ENCODE measurements at regions not wholly inside any gene's neighbourhood (a gene's known extent, or its start where the extent isn't known, plus 50 kb on each side); places are given as distances from the start of the nearest gene placed in this dataset.
A peak's percentile ranks its signal among the peaks of the same experiment; 100 is the strongest.
"Not testable (repeated sequence)": the region's sequence is repeated elsewhere in the genome, so short reads cannot be mapped to it uniquely, and the experiment has no call there.

DNA sequence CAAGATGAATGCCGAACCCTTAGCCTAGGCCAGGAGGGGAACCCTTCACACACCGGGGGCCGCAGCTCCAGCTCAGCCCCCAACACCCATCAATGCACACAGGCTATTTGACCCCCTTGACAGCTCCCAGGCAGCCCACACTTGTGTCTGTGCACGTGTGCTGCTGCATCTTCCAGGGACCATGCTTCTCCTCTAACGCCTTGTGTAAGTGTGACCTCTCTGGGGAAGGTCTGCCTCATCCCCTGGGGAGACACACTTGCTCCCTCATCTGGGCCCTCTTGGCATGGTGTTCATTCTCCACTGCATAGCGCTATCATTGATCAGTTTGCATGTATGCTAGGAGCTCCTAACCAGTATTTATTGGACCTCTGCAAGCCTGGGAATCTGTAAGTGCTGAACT is 120.0 kb upstream of the FHL2 start:
- ATAC-seq (ENCODE audit: low read depth in 2 of 2): no peak
- no peaks in the 10 kb centered on the region for H3K4me1 ChIP-seq (ENCODE audit: control insufficient read depth, insufficient read depth, low read length, poor library complexity, severe bottlenecking)
- no peaks in the 10 kb centered on the region for H3K9me3 Mint-ChIP-seq
- no peak overlapping the region for H3K4me3 ChIP-seq (ENCODE audit: low read depth, low read length)
- H3K4me1 Mint-ChIP-seq: no peaks in the 10 kb centered on the region
- peak overlapping the region in 1 of 4 donors; percentile 26 for H3K4me3 Mint-ChIP-seq
- DNase-seq: no peak
- H3K27me3 Mint-ChIP-seq: peaks cover 5% of the 10 kb centered on the region
- no peak overlapping the region for H3K27ac Mint-ChIP-seq
- no peaks in the 10 kb centered on the region for H3K36me3 ChIP-seq (ENCODE audit: control insufficient read depth, insufficient read depth, low read length)
- no peaks in the 10 kb centered on the region for H3K9me3 ChIP-seq (ENCODE audit: control insufficient read depth in 2 of 2, low read length in 2 of 2)
- H3K27ac ChIP-seq (ENCODE audit: insufficient read depth, low read length, poor library complexity, severe bottlenecking): no peak overlapping the region
- H3K27me3 ChIP-seq (ENCODE audit: control insufficient read depth, insufficient read depth, low read length): peaks cover 6% of the 10 kb centered on the region
- H3K36me3 Mint-ChIP-seq: no peaks in the 10 kb centered on the region

DNA sequence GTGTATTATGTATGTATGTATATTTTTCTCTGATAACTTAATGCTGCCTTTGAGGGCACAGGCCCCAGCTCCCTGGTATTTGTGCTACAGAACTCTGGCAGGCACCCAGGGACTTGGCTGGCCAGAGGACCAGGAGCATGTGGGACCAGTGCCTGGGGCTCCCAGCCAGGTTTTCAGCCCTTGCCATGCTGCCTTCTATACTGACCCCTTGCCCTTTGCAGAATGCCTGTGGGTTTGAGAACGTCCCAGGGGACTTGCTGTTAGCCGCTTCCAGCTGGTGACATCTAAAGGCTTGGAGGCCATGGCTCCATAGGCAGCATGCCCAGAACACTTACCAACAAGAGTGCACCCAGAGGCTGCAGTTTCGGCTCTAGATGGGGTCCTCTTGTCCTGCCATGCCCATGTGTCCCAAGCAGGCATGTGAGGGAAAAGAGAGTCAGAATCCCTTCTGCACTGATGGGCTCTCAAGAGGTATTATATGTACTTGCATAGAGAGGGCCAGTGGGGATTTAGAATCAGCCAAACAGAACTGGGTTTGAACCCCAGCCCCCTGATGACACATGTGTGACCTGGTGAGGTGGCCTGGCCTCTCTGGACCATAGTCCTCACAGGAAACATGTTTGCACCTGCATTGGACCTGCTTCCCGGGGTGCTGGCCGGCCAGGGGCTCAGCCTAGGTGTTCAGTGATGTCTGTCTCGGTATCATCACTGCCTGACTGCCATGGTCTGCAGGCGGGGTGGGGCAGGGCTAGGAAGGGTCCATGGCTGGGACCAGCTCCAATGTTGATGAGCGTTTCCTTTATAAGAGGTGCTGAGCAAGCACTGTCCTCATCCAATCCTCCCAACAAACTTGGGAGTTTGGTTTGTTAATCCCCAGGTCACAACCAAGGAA is 119.2 kb upstream of the FHL2 start:
- no peak for DNase-seq
- Histone ChIP-seq H3K4me3 (ENCODE audit: low read depth, low read length) (no peak overlapping the region), H3K36me3 (ENCODE audit: control insufficient read depth, insufficient read depth, low read length) (no peaks in the 10 kb centered on the region), H3K9me3 (ENCODE audit: control insufficient read depth in 2 of 2, low read length in 2 of 2) (no peaks in the 10 kb centered on the region), H3K27me3 (ENCODE audit: control insufficient read depth, insufficient read depth, low read length) (peaks cover 8% of the 10 kb centered on the region), H3K27ac (ENCODE audit: insufficient read depth, low read length, poor library complexity, severe bottlenecking) (no peak overlapping the region), H3K4me1 (ENCODE audit: control insufficient read depth, insufficient read depth, low read length, poor library complexity, severe bottlenecking) (no peaks in the 10 kb centered on the region)
- Mint-ChIP-seq H3K4me1 (no peaks in the 10 kb centered on the region), H3K27ac (no peak overlapping the region), H3K36me3 (no peaks in the 10 kb centered on the region), H3K4me3 (no peak overlapping the region), H3K27me3 (peaks cover 10% of the 10 kb centered on the region), H3K9me3 (no peaks in the 10 kb centered on the region)
- ATAC-seq (ENCODE audit: low read depth in 2 of 2): peak in 1 of 2 donors; percentile 18

- H3K9me3 ChIP-seq (ENCODE audit: control insufficient read depth in 2 of 2, low read length in 2 of 2): no peaks in the 10 kb centered on the region
- Mint-ChIP-seq H3K27me3 (peaks cover 11% of the 10 kb centered on the region), H3K4me3 (no peak overlapping the region), H3K36me3 (no peaks in the 10 kb centered on the region), H3K9me3 (no peaks in the 10 kb centered on the region), H3K4me1 (no peaks in the 10 kb centered on the region), H3K27ac (peak overlapping the region in 1 of 3 donors; percentile 47)
- ATAC-seq (ENCODE audit: low read depth in 2 of 2) (no peak), DNase-seq (no peak)
- no peaks in the 10 kb centered on the region for H3K4me1 ChIP-seq (ENCODE audit: control insufficient read depth, insufficient read depth, low read length, poor library complexity, severe bottlenecking)
- H3K36me3 ChIP-seq (ENCODE audit: control insufficient read depth, insufficient read depth, low read length): no peaks in the 10 kb centered on the region
- peaks cover 11% of the 10 kb centered on the region for H3K27me3 ChIP-seq (ENCODE audit: control insufficient read depth, insufficient read depth, low read length)
- no peak overlapping the region for H3K4me3 ChIP-seq (ENCODE audit: low read depth, low read length)
- H3K27ac ChIP-seq (ENCODE audit: insufficient read depth, low read length, poor library complexity, severe bottlenecking): no peak overlapping the region
Measured at GRCh38 chr2:105515581-105516415, 116.9 kb upstream of the FHL2 start.

- Mint-ChIP-seq H3K4me1 (no peaks in the 10 kb centered on the region), H3K27me3 (peaks cover 11% of the 10 kb centered on the region), H3K9me3 (no peaks in the 10 kb centered on the region), H3K36me3 (no peaks in the 10 kb centered on the region), H3K27ac (peak overlapping the region in 1 of 3 donors; percentile 34), H3K4me3 (no peak overlapping the region)
- H3K4me3 ChIP-seq (ENCODE audit: low read depth, low read length): no peak overlapping the region
- no peak overlapping the region for H3K27ac ChIP-seq (ENCODE audit: insufficient read depth, low read length, poor library complexity, severe bottlenecking)
- H3K36me3 ChIP-seq (ENCODE audit: control insufficient read depth, insufficient read depth, low read length): no peaks in the 10 kb centered on the region
- peaks cover 9% of the 10 kb centered on the region for H3K27me3 ChIP-seq (ENCODE audit: control insufficient read depth, insufficient read depth, low read length)
- no peaks in the 10 kb centered on the region for H3K9me3 ChIP-seq (ENCODE audit: control insufficient read depth in 2 of 2, low read length in 2 of 2)
- ATAC-seq (ENCODE audit: low read depth in 2 of 2) (no peak), DNase-seq (no peak)
- no peaks in the 10 kb centered on the region for H3K4me1 ChIP-seq (ENCODE audit: control insufficient read depth, insufficient read depth, low read length, poor library complexity, severe bottlenecking)
Measured at GRCh38 chr2:105514576-105514975, 115.7 kb upstream of the FHL2 start.

DNA sequence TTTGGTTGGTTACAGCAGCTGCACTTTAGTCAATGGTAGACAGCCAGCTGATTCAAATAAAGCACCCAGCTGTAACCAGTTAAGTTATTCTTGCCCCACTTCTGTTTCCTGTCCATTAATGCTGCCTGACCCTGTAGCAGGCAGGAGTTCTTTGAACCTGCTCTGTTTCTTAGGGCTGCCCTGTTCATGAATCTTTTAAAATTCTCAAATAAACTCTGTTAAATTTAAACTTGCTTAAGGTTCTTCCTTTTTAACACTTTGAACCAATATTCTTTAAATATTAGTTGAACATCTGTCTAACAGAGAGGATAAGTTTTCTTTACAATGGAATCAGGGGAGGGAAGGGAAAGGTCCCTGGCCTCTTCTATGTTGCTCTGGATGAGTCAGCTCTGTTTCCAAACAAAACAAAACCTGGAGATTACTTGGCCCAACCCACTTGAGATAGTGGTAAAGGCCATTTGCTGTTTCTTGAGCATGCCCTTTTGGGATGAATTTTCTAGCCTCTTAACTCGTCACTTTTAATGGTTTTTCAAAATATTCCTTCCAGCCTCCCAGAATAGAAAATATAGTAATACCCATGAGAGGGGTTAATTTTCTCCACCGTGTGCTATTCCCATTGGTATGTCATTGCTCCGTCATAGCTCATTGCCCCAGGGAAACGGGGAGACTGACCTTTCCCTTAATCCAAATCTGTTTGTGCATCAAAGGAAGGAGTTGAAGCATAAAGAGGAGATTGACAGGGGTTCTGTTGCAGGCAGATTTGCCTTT is 112.1 kb upstream of the FHL2 start:
- Histone ChIP-seq H3K9me3 (ENCODE audit: control insufficient read depth in 2 of 2, low read length in 2 of 2) (no peaks in the 10 kb centered on the region), H3K27ac (ENCODE audit: insufficient read depth, low read length, poor library complexity, severe bottlenecking) (no peak overlapping the region), H3K36me3 (ENCODE audit: control insufficient read depth, insufficient read depth, low read length) (no peaks in the 10 kb centered on the region), H3K4me3 (ENCODE audit: low read depth, low read length) (no peak overlapping the region), H3K4me1 (ENCODE audit: control insufficient read depth, insufficient read depth, low read length, poor library complexity, severe bottlenecking) (no peaks in the 10 kb centered on the region), H3K27me3 (ENCODE audit: control insufficient read depth, insufficient read depth, low read length) (peaks cover 9% of the 10 kb centered on the region)
- no peaks in the 10 kb centered on the region for H3K36me3 Mint-ChIP-seq
- ATAC-seq (ENCODE audit: low read depth in 2 of 2) (no peak), DNase-seq (no peak)
- H3K27me3 Mint-ChIP-seq: peaks cover 6% of the 10 kb centered on the region
- H3K4me3 Mint-ChIP-seq: no peak overlapping the region
- H3K9me3 Mint-ChIP-seq: no peaks in the 10 kb centered on the region
- no peaks in the 10 kb centered on the region for H3K4me1 Mint-ChIP-seq
- no peak overlapping the region for H3K27ac Mint-ChIP-seq

- Mint-ChIP-seq H3K36me3 (no peaks in the 10 kb centered on the region), H3K27me3 (peaks cover 6% of the 10 kb centered on the region), H3K27ac (no peak overlapping the region), H3K9me3 (no peaks in the 10 kb centered on the region), H3K4me1 (no peaks in the 10 kb centered on the region), H3K4me3 (no peak overlapping the region)
- no peak for DNase-seq
- Histone ChIP-seq H3K27me3 (ENCODE audit: control insufficient read depth, insufficient read depth, low read length) (peaks cover 7% of the 10 kb centered on the region), H3K9me3 (ENCODE audit: control insufficient read depth in 2 of 2, low read length in 2 of 2) (no peaks in the 10 kb centered on the region), H3K27ac (ENCODE audit: insufficient read depth, low read length, poor library complexity, severe bottlenecking) (no peak overlapping the region), H3K4me1 (ENCODE audit: control insufficient read depth, insufficient read depth, low read length, poor library complexity, severe bottlenecking) (no peaks in the 10 kb centered on the region), H3K4me3 (ENCODE audit: low read depth, low read length) (no peak overlapping the region), H3K36me3 (ENCODE audit: control insufficient read depth, insufficient read depth, low read length) (no peaks in the 10 kb centered on the region)
- ATAC-seq (ENCODE audit: low read depth in 2 of 2): no peak
Measured at GRCh38 chr2:105509269-105510086, 110.6 kb upstream of the FHL2 start.

GRCh38 chr2:105506860-105507259 is 108.0 kb upstream of the FHL2 start:
- not testable (repeated sequence) for H3K4me3 Mint-ChIP-seq; H3K4me1 Mint-ChIP-seq; H3K27me3 ChIP-seq (ENCODE audit: control insufficient read depth, insufficient read depth, low read length); ATAC-seq (ENCODE audit: low read depth in 2 of 2); H3K9me3 Mint-ChIP-seq; H3K27ac ChIP-seq (ENCODE audit: insufficient read depth, low read length, poor library complexity, severe bottlenecking); H3K27me3 Mint-ChIP-seq; H3K36me3 Mint-ChIP-seq; H3K36me3 ChIP-seq (ENCODE audit: control insufficient read depth, insufficient read depth, low read length); DNase-seq; H3K27ac Mint-ChIP-seq; H3K4me3 ChIP-seq (ENCODE audit: low read depth, low read length); H3K9me3 ChIP-seq (ENCODE audit: control insufficient read depth in 2 of 2, low read length in 2 of 2); H3K4me1 ChIP-seq (ENCODE audit: control insufficient read depth, insufficient read depth, low read length, poor library complexity, severe bottlenecking)
